GM21529 (cell line): ENCODE measurements at regions not wholly inside any gene's neighbourhood (a gene's known extent, or its start where the extent isn't known, plus 50 kb on each side); places are given as distances from the start of the nearest gene placed in this dataset.

ENCODE experiments used
- ATAC-seq: cut with Tn5 transposase; IDR thresholded peaks from one replicate; pipeline ENCODE4 v1.9.1; 2021; ENCODE audit not compliant: unreplicated experiment

DNA sequence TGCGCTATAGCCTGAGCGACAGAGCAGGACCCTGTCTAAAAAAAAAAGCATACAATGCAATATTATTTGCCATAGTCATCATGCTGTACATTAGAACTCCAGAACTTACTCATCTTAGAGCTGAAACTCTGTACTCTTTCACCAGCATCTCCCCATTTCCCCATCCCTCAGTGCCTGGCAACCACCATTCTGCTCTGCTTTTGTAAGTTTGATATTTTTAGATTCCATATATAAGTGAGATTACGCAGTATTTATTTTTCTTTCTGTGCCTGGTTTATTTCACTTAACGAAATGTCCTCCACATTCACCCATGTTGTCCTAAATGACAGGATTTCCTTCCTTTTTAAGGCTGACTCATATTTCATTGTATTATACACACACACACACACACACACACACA lies 121.8 kb downstream of the BBS10 start:
- no peak for ATAC-seq

DNA sequence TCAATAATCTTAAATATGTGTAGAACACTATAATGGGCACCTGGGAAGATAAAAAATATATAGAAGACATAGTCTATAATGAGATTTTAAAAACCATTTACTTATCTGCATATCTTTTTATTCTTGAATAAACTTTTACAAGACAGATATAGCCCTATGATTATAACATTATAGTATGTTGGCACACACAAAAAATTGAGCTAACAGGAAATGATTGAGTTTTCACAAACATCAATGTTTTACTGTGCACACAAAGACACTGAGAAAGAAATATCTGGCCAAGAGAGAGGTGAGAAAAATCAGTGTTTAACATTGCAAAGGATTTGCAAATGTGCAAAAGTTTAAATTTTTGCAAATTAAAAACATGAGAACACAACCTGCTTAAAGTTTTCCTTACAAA lies 124.3 kb downstream of the BBS10 start:
- ATAC-seq, result no peak

DNA sequence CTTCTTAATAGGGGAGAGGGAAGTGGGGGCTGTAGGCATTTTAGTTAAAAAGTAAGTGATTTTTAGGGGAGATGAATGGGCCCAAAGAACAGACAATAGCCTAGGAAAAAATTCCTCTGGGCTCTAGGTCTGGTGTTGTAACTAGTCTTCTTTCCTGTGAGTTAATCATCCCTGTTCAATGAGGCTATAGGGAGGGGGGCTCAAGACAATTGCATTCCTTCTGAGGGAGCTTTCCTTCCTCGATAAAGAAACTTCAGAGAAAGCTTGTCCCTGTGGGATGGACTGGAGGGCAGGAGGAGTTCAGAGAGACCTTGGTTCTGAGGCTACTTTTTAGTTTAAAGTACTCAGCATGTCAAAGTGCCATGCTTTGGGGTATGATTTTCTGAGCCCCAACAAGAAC lies 127.2 kb downstream of the BBS10 start:
- no peak for ATAC-seq

DNA sequence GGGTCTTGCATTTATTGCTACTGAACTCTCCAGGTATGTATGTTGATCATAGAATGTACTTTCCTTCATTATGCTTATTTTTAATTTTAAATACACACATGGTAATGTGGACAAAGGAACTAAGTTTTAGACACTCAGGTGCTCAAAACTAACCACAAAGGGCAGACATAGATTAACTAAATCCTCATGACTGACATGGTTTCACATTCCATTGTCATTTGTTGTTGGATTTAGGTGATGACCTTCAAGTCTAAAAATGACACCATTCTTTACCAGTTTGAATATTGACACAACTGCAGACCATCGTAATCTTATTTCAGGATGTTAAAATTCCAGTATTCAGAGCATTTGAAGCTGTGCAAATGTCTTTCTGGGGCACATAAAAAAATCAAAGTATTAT lies 128.4 kb downstream of the BBS10 start:
- ATAC-seq, result no peak

DNA sequence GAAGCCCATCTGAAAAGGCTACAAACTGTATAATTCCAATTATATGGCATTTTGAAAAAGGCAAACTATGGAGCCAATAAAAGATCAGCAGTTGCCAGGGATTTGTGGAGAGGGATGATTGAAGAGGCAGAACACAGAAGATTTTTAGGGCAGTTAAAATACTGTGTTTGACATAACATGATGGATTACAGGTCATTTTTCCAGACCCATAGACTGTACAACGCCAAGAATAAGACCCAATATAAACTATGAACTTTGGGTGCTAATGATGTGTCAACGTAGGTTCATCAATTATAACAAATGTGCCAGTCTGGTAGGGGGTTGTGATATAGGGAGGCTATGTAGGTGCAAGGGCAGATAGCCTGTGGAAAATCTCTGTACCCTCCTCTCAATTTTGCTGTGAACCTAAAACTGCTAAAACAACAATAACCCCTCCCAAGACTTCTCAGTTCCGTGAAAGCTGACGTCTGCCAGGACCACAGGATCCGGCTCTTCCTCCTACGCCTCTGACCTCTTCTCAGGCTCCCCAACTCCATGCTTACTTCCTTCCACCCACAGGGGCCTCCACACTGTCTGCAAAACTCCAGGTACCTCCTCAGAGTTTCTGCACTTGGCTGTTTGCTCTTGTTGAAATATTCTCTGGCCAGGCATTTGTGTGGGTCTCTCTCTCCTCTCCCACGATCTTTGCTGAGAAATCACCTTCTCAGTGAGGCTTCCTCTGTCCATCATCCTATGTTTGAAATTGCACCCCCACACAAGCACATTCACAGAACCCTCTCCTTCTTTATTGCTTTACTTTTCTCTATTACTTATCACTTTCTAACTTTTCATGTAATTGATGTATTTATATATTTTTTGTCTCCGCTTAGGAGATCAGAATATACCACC lies 131.4 kb downstream of the BBS10 start:
- no peak for ATAC-seq

DNA sequence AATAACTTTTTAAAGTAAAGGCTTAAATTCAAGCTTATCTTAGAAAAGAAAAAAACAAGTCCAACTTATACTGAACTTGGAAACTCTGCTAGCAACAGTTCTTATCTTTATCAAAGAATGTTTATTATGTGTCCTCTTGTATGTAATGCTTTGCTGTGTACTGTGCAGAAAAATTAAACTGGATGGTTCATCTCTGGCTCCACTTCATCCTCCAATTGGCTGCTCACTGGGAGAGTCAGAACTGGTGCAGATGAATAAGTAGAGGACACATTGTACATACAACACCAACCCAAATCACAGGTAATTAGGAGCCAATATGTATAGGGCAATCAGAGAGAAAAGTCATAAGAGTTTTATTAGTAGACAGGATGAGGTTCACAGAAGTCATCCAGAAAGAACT lies 123.6 kb upstream of the NAP1L1 start:
- ATAC-seq, result no peak

DNA sequence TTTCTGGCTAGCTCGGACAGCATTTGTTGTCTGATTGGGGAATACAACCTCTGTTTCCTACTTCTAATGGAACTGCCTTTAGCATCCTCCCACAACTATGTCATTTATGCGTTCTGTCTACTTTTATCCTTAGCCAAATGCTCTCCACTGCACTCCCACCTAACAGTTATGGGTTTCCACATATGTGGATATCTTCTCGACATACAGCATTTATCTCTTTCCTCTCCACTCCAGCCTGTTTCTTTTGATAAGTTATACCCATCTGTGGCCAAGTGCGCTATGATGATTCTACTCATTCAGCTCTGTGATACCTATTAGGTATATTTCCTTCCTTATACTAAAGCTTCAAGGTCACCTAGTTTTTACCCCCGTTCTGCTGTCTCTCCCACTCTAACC lies 122.2 kb upstream of the NAP1L1 start:
- ATAC-seq, result no peak

DNA sequence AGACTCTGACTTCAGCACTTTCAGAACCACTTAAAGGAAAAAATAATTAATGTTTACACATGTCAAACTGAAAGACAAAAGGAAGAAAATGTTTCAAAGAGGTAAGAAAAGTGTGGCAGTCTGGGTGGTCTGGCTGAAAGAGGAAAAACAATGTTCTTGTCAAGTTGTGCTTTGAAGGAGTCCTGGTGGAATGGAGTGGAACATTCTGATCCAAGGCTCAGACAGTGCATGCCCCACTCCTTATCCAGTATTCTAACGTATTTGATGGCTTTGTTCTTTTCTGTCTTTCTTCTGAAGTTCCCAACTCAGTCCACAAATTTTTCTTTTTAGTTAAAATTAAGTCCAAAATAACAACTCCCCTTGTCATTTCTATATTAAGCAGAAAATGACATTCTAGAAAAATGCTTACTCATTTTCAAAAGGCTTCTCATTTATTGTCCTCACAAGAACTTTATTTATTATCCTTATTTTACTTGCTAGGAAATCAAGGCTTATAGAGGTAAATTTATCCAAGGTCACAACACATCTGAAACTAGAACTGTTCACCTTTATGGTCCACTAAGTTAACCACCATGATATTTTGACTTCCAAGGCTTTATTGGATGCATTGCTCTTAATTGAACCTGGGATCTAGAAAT lies 121.7 kb upstream of the NAP1L1 start:
- no peak for ATAC-seq

DNA sequence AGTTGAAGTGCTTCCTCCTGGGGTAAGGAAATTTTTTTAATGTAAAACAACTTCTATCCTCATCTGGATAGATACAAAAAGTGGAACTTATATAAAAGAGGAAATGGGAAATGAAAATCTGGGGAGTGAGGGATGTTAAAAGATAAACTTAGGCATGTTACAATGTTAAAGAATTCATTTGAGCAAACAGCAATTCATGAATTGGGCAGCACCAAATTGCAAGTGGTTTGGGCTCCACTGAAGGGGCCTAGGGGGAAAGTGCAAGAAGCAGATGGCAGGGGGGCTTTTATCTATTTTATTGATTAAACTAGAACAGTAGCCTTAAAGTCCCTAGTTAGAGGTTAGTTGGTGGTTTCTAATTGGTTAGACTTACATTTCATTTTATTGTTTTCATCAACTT lies 118.1 kb upstream of the NAP1L1 start:
- ATAC-seq, result no peak

DNA sequence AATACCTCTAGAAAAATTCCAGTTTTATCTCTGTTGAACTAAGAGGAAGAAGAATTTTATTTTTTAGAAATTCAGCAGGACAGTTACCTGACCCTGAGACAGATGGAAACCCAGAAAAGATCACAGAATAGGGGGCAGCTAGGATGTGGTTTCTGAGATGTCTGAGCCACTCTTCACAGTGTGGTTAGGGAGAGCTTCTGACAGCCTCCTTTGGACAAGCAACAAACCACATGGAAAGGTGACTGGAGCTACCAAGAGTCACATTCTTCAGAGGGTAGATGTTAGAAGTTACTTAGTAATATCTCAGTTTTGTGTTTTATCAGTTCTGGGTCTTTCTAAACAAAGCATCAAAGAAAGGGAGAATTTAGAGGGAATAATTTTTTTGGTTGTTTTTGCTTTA lies 117.3 kb upstream of the NAP1L1 start:
- ATAC-seq, result no peak

DNA sequence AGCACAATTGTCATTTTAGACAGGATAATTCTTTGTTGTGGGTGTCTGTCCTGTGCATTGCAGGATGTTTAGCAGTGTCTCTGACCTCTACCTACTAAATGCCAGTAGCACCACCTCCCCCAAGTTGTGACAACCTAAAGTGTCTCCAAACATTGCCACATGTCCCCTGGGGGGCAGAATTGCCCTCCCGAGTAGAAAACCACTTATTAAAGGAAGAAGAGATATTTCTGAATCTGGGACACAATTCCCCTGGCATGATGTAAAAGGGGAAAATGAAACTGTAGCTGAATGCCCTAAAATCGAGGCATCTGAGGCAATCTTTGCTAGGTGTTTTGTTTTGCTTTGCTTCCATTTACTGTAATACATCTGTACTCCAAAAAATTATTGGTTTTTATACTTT lies 116.8 kb upstream of the NAP1L1 start:
- ATAC-seq, result no peak

DNA sequence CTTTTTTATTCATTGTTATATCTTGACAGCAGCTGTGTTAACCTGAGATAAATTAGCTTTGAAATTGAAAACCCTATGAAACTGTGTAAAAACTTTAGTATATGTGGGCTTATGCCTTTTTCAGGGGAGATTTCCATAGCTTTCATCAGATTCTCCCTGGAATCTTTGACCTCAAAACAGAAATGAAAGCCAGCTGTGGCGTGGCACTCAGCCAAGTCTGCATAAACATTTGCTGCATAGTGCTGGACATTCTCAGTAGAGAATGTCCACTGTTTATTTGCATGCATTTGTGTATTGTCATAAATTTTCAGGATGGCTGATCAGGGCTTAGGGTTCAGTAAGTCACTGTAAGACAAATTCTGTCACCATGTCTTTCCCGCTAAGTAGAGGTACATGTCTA lies 115.3 kb upstream of the NAP1L1 start:
- ATAC-seq, result no peak

DNA sequence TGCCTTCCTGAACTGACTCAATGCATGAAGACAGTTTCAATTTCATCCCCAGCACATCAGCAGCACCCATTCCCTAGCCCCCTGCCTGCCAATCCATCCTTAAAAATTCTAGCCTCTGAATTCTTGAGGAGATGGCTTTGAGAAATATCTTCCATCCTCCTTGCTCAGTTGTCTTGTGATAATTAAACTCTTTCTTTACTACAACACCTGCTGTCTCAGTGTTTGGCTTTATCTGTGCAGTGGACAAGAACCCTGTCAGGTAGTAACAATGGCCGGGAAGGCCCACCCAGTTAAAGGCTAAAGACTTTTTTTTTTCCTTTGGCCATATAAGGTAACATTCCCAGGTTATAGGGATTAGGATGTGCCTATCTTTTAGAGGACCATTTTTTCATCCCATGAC lies 114.4 kb upstream of the NAP1L1 start:
- no peak for ATAC-seq

DNA sequence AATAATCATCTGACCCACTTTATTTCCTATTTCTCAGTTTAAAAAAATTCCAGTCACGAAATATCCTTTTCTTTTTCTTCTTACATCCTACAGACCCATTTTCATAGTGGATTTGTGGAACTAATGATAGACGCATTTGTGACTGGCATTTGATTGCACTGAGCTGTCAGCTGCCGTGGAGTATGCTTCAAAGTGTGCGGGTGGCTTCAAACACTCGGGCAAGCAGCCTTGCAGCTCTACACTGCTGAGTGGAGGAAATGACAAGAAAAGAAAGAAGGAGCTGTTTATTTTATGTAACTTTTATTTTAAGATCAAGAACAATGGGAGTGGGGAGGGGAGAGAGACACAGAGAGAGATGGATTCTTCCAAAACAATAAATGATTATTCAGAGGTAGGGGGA lies 112.8 kb upstream of the NAP1L1 start:
- ATAC-seq, result no peak

DNA sequence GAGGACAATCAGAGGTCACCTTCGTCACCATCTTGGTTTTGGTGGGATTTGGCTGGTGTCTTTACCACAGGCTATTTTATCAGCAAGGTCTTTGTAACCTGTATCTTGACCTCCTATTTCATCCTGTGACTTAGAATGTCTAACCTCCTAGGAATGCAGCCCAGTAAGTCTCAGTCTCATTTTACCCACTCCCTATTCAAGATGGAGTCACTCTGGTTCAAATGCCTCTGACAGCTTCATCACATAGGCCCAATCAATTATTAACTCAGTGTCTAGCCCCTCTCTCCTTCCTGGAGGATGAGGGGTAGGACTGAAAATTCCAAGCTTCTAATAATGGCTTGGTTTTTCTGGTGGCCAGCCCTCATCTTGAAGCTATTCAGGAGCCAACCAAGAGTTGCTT lies 111.4 kb upstream of the NAP1L1 start:
- no peak for ATAC-seq

DNA sequence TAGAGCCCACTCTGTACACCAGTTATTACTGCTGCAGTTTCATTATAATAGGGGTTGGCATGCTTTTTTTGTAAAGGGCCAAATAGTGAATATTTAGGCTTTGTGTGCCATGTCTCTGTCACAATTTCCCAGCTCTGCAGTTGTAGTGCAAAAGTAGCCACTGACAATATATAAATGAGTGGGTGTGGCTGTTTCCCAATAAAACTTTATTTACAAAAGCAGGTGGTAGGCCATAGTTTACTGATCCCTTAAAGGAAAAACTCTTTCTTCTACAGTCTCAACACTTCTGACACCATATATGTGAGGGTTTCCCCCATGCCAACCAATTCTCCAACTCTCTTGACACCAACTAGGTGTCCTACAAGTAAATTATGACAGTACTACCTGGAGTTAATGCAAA lies 110.2 kb upstream of the NAP1L1 start:
- no peak for ATAC-seq

DNA sequence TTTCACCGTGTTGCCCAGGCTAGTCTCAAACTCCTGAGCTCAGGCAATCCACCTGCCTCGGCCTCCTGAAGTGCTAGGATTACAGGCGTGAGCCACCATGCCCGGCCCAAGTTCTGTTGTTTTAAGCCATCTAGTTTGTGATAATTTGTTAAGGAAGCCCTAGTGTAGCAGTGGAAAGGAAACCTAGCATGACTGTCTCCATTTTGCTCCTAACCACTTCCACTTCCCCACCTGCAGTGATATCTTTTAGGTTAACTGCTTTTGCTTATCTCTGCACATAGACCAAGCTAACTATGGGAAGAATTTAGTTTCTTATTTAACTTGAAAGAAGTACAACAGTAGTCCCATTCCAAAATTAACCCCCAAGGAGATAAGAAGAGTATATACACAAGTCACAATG lies 109.5 kb upstream of the NAP1L1 start:
- no peak for ATAC-seq

DNA sequence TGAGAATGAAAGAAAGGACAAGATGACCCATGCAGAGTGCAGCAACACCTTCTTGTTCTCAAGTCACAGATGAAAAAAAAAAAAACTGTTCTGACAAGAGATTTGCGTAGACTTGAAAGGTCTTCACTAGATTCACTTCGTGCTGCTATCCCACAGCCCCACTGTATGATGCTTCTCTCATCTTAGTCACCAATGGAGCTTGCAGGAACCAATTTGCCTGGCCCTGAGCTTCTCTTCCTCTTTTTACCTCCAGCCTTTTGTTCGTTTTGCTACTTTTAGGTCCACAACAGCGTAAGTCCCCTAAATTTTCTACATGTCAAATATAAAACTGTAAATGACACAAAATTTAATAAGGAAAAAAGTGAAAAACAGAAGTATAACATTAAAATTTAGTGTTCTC lies 107.9 kb upstream of the NAP1L1 start:
- ATAC-seq, result no peak

DNA sequence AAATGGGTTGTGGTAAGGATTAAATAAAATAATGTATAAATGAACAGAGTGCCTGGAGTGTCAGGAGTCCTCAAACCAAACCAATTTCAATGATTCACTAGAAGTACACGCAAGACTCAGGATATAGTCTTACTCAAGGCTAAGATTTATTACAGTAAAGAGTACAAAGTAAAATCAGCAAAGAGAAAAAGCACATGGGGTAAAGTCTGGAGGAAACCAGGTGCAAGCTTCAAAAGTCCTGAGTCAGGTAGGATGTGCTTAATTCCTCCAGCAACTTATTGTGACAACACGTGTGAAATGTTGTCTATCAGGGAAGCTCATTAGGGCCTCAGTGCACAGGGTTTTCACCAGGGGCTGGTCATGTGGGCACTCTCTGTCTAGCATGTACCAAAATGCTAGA lies 105.8 kb upstream of the NAP1L1 start:
- ATAC-seq, result no peak

DNA sequence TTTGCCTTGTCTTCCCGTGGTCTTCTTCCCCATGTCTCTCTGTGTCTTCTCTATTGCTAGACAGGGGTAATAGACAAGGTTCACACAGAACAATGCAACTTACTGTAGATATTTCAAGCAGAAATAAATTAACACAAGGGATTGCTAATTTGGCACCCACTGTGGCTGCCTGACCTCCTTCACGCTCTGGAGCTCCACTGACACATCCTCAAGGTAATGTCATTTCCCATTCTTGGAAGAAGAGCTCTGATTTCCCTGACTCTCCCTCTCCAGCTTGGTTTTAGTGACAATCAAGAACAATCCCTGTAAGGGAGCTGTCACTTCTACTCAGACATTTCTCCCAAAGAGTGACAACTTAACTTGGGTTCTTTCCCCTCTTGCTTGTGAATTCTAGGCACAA lies 105.4 kb upstream of the NAP1L1 start:
- ATAC-seq, result no peak

DNA sequence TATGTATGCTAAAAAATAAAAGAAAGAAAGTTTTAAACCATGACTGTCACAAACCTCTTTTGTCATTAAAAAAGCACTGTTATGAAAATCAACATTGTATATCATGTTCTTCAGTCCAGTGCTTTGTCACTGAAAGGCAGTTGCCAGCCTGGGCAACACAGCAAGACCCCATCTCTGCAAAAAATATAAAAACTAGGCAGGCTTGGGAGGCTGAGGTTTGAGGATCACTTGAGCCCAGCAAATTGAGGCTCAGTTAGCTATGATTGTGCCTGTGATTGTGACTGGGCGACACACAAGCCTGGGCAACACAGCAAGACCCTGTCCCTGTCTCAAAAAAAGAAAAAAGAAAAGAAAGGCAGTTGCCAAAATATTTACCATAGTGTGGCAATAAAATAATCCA lies 102.7 kb upstream of the NAP1L1 start:
- no peak for ATAC-seq

DNA sequence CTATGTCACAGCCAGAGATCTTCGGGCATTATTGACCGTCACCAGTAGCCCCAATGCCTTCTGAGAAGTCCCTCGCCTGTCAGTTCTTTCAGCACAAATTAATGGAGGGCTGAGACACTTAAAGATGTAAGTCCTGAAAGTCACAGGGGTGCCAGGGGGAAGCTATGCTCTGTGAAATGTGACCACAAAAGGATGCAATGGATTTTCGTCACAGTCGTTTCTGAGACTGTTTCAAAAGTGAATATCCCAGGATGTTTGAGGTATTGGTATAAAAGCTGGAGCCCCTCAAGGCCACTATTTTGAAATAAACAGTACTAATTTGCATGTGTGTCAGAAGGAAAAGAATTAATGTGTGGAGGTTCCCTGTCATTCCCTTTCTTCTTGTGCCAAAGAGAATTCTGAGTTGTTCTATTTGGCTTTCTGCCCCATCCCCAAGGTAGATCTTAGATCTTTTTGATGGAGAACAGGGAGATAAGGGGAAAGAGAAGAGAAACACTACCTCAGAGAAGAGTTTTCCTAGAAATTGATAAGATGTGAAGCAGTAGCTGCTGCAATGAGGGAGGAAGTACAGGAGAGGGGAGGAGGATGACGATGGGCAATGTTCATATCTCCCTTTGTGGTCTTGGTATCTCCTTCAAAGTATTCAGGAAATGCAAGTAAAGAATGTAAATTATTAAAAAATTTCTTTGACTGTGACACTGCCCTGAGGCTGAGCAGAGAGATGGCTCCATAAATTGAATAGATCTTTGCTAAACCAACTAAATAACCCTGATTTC lies 101.8 kb upstream of the NAP1L1 start:
- ATAC-seq, result no peak
